Activated CD4-positive, CD25-positive, alpha-beta regulatory T cell treated with anti-CD3 and anti-CD28 coated beads, Interleukin-2, amount 50 U/mL, for 24 hours (primary cell): ENCODE measurements at regions not wholly inside any gene's neighbourhood (a gene's known extent, or its start where the extent isn't known, plus 50 kb on each side); places are given as distances from the start of the nearest gene placed in this dataset.
"Not testable (repeated sequence)": the region's sequence is repeated elsewhere in the genome, so short reads cannot be mapped to it uniquely, and the experiment has no call there.

ENCODE experiments used
- ATAC-seq, 2 donors: fragments of 150-1000 bp; cut with Tn5 transposase; one replicate each; pipeline ENCODE4 v1.10.0; 2021; ENCODE audit warnings: mild to moderate bottlenecking in 1 of 2, moderate library complexity in 1 of 2

GRCh38 chr5:21013237-21013636 is 1025.2 kb upstream of the CDH18 start:
- ATAC-seq: no peak

GRCh38 chr5:21007781-21008180 is 1019.8 kb upstream of the CDH18 start:
- no peak for ATAC-seq

- ATAC-seq: not testable (repeated sequence)
These were observed 1000.9 kb upstream of the CDH18 start for GRCh38 chr5:20988933-20989332.

GRCh38 chr5:20985754-20986153 is 997.8 kb upstream of the CDH18 start:
- no peak for ATAC-seq

GRCh38 chr5:20974426-20974825 is 986.4 kb upstream of the CDH18 start:
- ATAC-seq: no peak

GRCh38 chr5:20972419-20972925 is 984.5 kb upstream of the CDH18 start:
- ATAC-seq: no peak

GRCh38 chr5:20959347-20959746 is 971.3 kb upstream of the CDH18 start:
- ATAC-seq: no peak

GRCh38 chr5:20958641-20959040 is 970.6 kb upstream of the CDH18 start:
- no peak for ATAC-seq

- no peak for ATAC-seq
These were observed 968.1 kb upstream of the CDH18 start for GRCh38 chr5:20956134-20956533.

GRCh38 chr5:20949636-20950035 is 961.6 kb upstream of the CDH18 start:
- ATAC-seq: no peak

- not testable (repeated sequence) for ATAC-seq
These were observed 955.4 kb upstream of the CDH18 start for GRCh38 chr5:20943183-20943971.

GRCh38 chr5:20942603-20943002 is 954.6 kb upstream of the CDH18 start:
- not testable (repeated sequence) for ATAC-seq

- ATAC-seq: not testable (repeated sequence)
These were observed 952.8 kb upstream of the CDH18 start for GRCh38 chr5:20940786-20941185.

GRCh38 chr5:20890936-20891335 is 902.9 kb upstream of the CDH18 start:
- ATAC-seq: not testable (repeated sequence)

GRCh38 chr5:20875726-20876125 is 887.7 kb upstream of the CDH18 start:
- not testable (repeated sequence) for ATAC-seq

- ATAC-seq: not testable (repeated sequence)
These were observed 877.9 kb upstream of the CDH18 start for GRCh38 chr5:20865892-20866291.

GRCh38 chr5:20833081-20833627 is 845.2 kb upstream of the CDH18 start:
- ATAC-seq: no peak

- no peak for ATAC-seq
These were observed 844.4 kb upstream of the CDH18 start for GRCh38 chr5:20832204-20833080.

- not testable (repeated sequence) for ATAC-seq
These were observed 838.0 kb upstream of the CDH18 start for GRCh38 chr5:20825951-20826350.

GRCh38 chr5:20797216-20797615 is 809.2 kb upstream of the CDH18 start:
- ATAC-seq: not testable (repeated sequence)

- ATAC-seq: not testable (repeated sequence)
These were observed 796.8 kb upstream of the CDH18 start for GRCh38 chr5:20784755-20785154.

GRCh38 chr5:20783484-20783883 is 795.5 kb upstream of the CDH18 start:
- ATAC-seq: not testable (repeated sequence)

GRCh38 chr5:20771338-20771737 is 783.3 kb upstream of the CDH18 start:
- not testable (repeated sequence) for ATAC-seq
